ENCODE measurements at regions not wholly inside any gene's neighbourhood (a gene's known extent, or its start where the extent isn't known, plus 50 kb on each side); places are given as distances from the start of the nearest gene placed in this dataset.

GRCh38 chr18:47735041-47735702 is 195.3 kb downstream of the SMAD2 start:
- no peak for TF ChIP-seq POU6F1 (CRISPR knock-in tag; IDR thresholded peaks at IDR 0.05; ENCODE audit: borderline replicate concordance, low read depth)
- no peak for TF ChIP-seq OSR1 (CRISPR knock-in tag; IDR thresholded peaks at IDR 0.05)
- no peak for TF ChIP-seq ISL1 (CRISPR knock-in tag; IDR thresholded peaks at IDR 0.05)
- no peak for TF ChIP-seq ZC3H10 (CRISPR knock-in tag; IDR thresholded peaks at IDR 0.05)
- no peak for TF ChIP-seq PATZ1 (CRISPR knock-in tag; IDR thresholded peaks at IDR 0.05; ENCODE audit: borderline replicate concordance)
- no peak for TF ChIP-seq ARNTL (CRISPR knock-in tag; IDR thresholded peaks at IDR 0.05; ENCODE audit: borderline replicate concordance, low read depth)
- TF ChIP-seq SNAI2 (CRISPR knock-in tag; IDR thresholded peaks at IDR 0.05), result no peak
- TF ChIP-seq TOX (CRISPR knock-in tag; IDR thresholded peaks at IDR 0.05; ENCODE audit: borderline replicate concordance), result no peak
- TF ChIP-seq GLIS3 (CRISPR knock-in tag; IDR thresholded peaks at IDR 0.05), result no peak
- TF ChIP-seq RARB (CRISPR knock-in tag; IDR thresholded peaks at IDR 0.05), result no peak
- ATAC-seq, result no peak

GRCh38 chr18:47731276-47731675 is 199.2 kb downstream of the SMAD2 start:
- ATAC-seq, result no peak
- TF ChIP-seq RARB (CRISPR knock-in tag; IDR thresholded peaks at IDR 0.05) (no peak), GLIS3 (CRISPR knock-in tag; IDR thresholded peaks at IDR 0.05) (no peak), ESRRG (CRISPR knock-in tag; IDR thresholded peaks at IDR 0.05) (no peak), ARNTL (CRISPR knock-in tag; IDR thresholded peaks at IDR 0.05; ENCODE audit: borderline replicate concordance, low read depth) (no peak), PATZ1 (CRISPR knock-in tag; IDR thresholded peaks at IDR 0.05; ENCODE audit: borderline replicate concordance) (no peak), CREB5 (CRISPR knock-in tag; IDR thresholded peaks at IDR 0.05; ENCODE audit: low read depth) (no peak)

GRCh38 chr18:47730795-47731194 is 199.7 kb downstream of the SMAD2 start:
- ATAC-seq, result no peak
- no peak for TF ChIP-seq PATZ1 (CRISPR knock-in tag; IDR thresholded peaks at IDR 0.05; ENCODE audit: borderline replicate concordance)
- no peak for TF ChIP-seq RARB (CRISPR knock-in tag; IDR thresholded peaks at IDR 0.05)

GRCh38 chr18:47729356-47729755 is 201.1 kb downstream of the SMAD2 start:
- no peak for ATAC-seq
- no peak for TF ChIP-seq PPARA (CRISPR knock-in tag; IDR thresholded peaks at IDR 0.05; ENCODE audit: borderline replicate concordance)
- no peak for TF ChIP-seq ISL1 (CRISPR knock-in tag; IDR thresholded peaks at IDR 0.05)
- no peak for TF ChIP-seq TOX (CRISPR knock-in tag; IDR thresholded peaks at IDR 0.05; ENCODE audit: borderline replicate concordance)
- no peak for TF ChIP-seq TCF4 (CRISPR knock-in tag; IDR thresholded peaks at IDR 0.05; ENCODE audit: borderline replicate concordance)
- TF ChIP-seq RARB (CRISPR knock-in tag; IDR thresholded peaks at IDR 0.05), result no peak
- no peak for TF ChIP-seq SNAI2 (CRISPR knock-in tag; IDR thresholded peaks at IDR 0.05)
- no peak for TF ChIP-seq ZFP3 (CRISPR knock-in tag; IDR thresholded peaks at IDR 0.05)
- TF ChIP-seq GLIS3 (CRISPR knock-in tag; IDR thresholded peaks at IDR 0.05), result no peak
- TF ChIP-seq PATZ1 (CRISPR knock-in tag; IDR thresholded peaks at IDR 0.05; ENCODE audit: borderline replicate concordance), result no peak
- no peak for TF ChIP-seq OSR1 (CRISPR knock-in tag; IDR thresholded peaks at IDR 0.05)
- TF ChIP-seq CSDC2 (CRISPR knock-in tag; IDR thresholded peaks at IDR 0.05), result no peak
- TF ChIP-seq ZFP30 (CRISPR knock-in tag; IDR thresholded peaks at IDR 0.05), result no peak
- TF ChIP-seq BACH2 (CRISPR knock-in tag; IDR thresholded peaks at IDR 0.05; ENCODE audit: borderline replicate concordance), result no peak
- no peak for TF ChIP-seq ZNF70 (CRISPR knock-in tag; IDR thresholded peaks at IDR 0.05)
